ENCODE measurements at regions not wholly inside any gene's neighbourhood (a gene's known extent, or its start where the extent isn't known, plus 50 kb on each side); places are given as distances from the start of the nearest gene placed in this dataset.

DNA sequence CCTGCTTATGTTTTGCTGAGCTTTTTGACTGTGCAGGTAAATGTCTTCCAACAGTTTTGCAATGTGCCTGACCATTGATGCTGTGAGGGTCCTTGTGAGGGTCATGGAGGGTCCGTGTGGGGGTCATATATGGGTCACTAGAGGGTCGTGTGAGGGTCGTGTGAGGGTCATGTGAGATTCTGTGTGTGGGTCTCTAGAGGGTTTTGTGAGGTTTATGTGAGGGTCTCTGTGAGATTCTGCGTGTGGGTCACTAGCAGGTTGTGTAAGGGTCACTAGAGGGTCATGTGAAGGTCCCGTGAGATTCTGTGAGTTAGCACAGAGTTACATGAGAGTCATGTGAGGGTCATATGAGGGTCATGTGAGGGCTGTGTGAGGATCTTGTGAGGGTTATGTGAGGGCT, 263.9 kb upstream of the B3GAT1 start:
- POLR2A ChIA-PET = no interaction called here
- no peak for FAIRE-seq
- WGBS (ENCODE audit: low lambda C conversion rate) = 7% methylated on average over 5 of the region's 5 CpGs
- H3K79me2 ChIP-seq (ENCODE audit: insufficient read depth, low read length) = no peaks in the 10 kb centered on the region
- H3K27ac ChIP-seq (ENCODE audit: extremely low read length, insufficient read depth, low read length) = no peak overlapping the region
- H3K36me3 ChIP-seq (replicated peaks in 1 of 2; ENCODE audit: control insufficient read depth in 1 of 2, insufficient read depth in 2 of 2, low read length in 2 of 2) = no peaks in the 10 kb centered on the region
- no peaks in the 10 kb centered on the region for H3K9me3 ChIP-seq (ENCODE audit: low read length)
- no peak for ATAC-seq
- no TSS peak for BruUV-seq (replicated peaks)
- intact Hi-C loops (cut with micrococcal nuclease; ENCODE audit: unreplicated experiment) (no loop called here), in situ Hi-C loops (cut with HindIII; ENCODE audit: extremely low pct_ligation_motif_present, low pct_unique_long_range_greater_than_20kb) (no loop called here)
- no peak for TF ChIP-seq TRIM24 (CRISPR knock-in tag; IDR thresholded peaks at IDR 0.05)
- no peak for TF ChIP-seq RCOR2 (CRISPR knock-in tag; IDR thresholded peaks at IDR 0.05)
- TF ChIP-seq, protein P1, sequence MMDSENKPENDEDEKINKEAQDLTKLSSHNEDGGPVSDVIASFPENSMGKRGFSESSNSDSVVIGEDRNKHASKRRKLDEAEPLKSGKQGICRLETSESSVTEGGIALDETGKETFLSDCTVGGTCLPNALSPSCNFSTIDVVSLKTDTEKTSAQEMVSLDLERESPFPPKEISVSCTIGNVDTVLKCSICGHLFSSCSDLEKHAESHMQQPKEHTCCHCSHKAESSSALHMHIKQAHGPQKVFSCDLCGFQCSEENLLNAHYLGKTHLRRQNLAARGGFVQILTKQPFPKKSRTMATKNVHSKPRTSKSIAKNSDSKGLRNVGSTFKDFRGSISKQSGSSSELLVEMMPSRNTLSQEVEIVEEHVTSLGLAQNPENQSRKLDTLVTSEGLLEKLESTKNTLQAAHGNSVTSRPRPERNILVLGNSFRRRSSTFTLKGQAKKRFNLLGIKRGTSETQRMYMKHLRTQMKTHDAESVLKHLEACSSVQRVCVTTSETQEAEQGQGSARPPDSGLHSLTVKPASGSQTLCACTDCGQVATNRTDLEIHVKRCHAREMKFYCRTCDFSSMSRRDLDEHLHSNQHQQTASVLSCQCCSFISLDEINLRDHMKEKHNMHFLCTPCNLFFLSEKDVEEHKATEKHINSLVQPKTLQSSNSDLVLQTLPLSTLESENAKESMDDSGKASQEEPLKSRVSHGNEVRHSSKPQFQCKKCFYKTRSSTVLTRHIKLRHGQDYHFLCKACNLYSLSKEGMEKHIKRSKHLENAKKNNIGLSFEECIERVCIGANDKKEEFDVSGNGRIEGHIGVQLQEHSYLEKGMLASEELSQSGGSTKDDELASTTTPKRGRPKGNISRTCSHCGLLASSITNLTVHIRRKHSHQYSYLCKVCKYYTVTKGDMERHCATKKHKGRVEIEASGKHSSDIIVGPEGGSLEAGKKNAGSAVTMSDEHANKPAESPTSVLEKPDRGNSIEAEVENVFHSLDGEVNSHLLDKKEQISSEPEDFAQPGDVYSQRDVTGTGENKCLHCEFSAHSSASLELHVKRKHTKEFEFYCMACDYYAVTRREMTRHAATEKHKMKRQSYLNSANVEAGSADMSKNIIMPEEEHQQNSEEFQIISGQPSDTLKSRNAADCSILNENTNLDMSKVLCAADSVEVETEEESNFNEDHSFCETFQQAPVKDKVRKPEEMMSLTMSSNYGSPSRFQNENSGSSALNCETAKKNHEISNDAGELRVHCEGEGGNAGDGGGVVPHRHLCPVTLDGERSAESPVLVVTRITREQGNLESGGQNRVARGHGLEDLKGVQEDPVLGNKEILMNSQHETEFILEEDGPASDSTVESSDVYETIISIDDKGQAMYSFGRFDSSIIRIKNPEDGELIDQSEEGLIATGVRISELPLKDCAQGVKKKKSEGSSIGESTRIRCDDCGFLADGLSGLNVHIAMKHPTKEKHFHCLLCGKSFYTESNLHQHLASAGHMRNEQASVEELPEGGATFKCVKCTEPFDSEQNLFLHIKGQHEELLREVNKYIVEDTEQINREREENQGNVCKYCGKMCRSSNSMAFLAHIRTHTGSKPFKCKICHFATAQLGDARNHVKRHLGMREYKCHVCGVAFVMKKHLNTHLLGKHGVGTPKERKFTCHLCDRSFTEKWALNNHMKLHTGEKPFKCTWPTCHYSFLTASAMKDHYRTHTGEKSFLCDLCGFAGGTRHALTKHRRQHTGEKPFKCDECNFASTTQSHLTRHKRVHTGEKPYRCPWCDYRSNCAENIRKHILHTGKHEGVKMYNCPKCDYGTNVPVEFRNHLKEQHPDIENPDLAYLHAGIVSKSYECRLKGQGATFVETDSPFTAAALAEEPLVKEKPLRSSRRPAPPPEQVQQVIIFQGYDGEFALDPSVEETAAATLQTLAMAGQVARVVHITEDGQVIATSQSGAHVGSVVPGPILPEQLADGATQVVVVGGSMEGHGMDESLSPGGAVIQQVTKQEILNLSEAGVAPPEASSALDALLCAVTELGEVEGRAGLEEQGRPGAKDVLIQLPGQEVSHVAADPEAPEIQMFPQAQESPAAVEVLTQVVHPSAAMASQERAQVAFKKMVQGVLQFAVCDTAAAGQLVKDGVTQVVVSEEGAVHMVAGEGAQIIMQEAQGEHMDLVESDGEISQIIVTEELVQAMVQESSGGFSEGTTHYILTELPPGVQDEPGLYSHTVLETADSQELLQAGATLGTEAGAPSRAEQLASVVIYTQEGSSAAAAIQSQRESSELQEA (CRISPR knock-in tag; IDR thresholded peaks at IDR 0.05; ENCODE audit: not compliant biosample characterization) = no peak
- no peak for TF ChIP-seq ZNF230 (CRISPR knock-in tag; IDR thresholded peaks at IDR 0.05)
- TF ChIP-seq PAWR (CRISPR knock-in tag; IDR thresholded peaks at IDR 0.05; ENCODE audit: borderline replicate concordance) = no peak
- TF ChIP-seq ZNF737 (CRISPR knock-in tag; IDR thresholded peaks at IDR 0.05; ENCODE audit: borderline replicate concordance) = no peak
- H4K20me1 ChIP-seq (ENCODE audit: insufficient read depth, low read length) = no peaks in the 10 kb centered on the region
- no peak overlapping the region for H3K4me2 ChIP-seq (ENCODE audit: low read depth, low read length)
- no peaks in the 10 kb centered on the region for H3K4me1 ChIP-seq (ENCODE audit: insufficient read depth, low read length)
- H3K4me3 ChIP-seq (replicated peaks in 1 of 3; ENCODE audit: insufficient read depth in 1 of 3, low read depth in 2 of 3, low read length in 3 of 3) = no peak overlapping the region
- CTCF ChIA-PET (ENCODE audit: low intra/inter-chr PET ratio, low total read pairs) = no interaction called here
- no peak for DNase-seq (ENCODE audit: low spot score)
- H2AFZ ChIP-seq (ENCODE audit: low read length) = no peak overlapping the region
- H3K27me3 ChIP-seq (ENCODE audit: control insufficient read depth in 1 of 2, insufficient read depth in 2 of 2, low read length in 2 of 2) = peaks cover 2 to 27% of the 10 kb centered on the region in 2 experiments; a peak in 3 of 5 replicates
- no peak overlapping the region for H3K9ac ChIP-seq (ENCODE audit: insufficient read depth, low read depth, low read length)
